ENCODE measurements at regions not wholly inside any gene's neighbourhood (a gene's known extent, or its start where the extent isn't known, plus 50 kb on each side); places are given as distances from the start of the nearest gene placed in this dataset.
"Not testable (repeated sequence)": the region's sequence is repeated elsewhere in the genome, so short reads cannot be mapped to it uniquely, and the experiment has no call there.

DNA sequence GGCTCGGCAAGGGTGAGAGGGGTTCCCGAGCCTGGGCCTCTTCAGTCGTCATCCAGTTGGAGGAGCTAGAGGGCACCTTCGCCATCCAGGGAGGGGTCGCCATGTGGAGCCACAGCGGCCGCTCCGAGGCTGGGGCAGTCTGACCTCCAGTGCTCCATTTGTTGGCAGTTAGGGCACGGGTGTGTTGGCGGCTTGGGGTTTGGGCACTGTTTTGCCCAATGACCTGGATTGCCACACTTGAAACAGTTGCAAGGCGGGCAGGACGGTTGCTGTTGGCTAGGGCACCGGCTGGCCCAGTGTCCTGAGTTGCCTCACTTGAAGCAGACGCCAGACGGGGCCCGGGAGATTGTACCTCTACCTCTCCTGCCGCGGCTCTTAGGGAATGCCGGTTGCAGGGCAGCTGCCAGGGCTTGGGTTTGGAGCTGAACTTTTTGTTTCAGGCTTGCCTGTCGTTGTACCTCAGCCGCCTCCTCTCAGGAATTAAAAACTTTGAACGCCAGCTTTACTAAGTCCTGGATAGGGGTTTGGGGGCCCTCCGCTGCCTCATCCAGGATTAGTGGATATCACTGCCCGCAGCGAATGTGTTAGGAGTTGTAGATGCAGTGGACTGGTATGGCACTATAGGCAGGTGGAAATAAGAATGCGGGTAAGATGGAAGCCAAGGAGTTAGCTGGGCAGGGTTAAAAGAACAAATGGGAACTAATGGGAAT is 639.9 kb upstream of the DPP6 start:
- H3K4me3 ChIP-seq (ENCODE audit: insufficient read depth, low read depth, low read length); H3K79me2 ChIP-seq (ENCODE audit: insufficient read depth, low read length); H3K4me3 Mint-ChIP-seq (ENCODE audit: unreplicated experiment); H3K4me1 Mint-ChIP-seq (ENCODE audit: low read depth, unreplicated experiment); H3K36me3 Mint-ChIP-seq (ENCODE audit: low read depth, unreplicated experiment); H3K27me3 Mint-ChIP-seq (ENCODE audit: low read depth, unreplicated experiment); H3K27ac Mint-ChIP-seq (ENCODE audit: unreplicated experiment); H3K4me1 ChIP-seq (ENCODE audit: insufficient read depth, low read length); H3K27me3 ChIP-seq (ENCODE audit: insufficient read depth, low read length); H3K9me3 ChIP-seq (ENCODE audit: insufficient read depth, low read depth, low read length); H3K9ac ChIP-seq (ENCODE audit: low read length); H3K36me3 ChIP-seq (ENCODE audit: insufficient read depth, low read length); FAIRE-seq; H4K20me1 ChIP-seq (ENCODE audit: insufficient read depth, low read length); H2AFZ ChIP-seq (ENCODE audit: low read depth, low read length); H3K27ac ChIP-seq (ENCODE audit: low read depth, low read length); DNase-seq (ENCODE audit: low read depth); H3K4me2 ChIP-seq (ENCODE audit: low read length): not testable (repeated sequence)
- H3K9me3 Mint-ChIP-seq (ENCODE audit: unreplicated experiment): peaks cover 14% of the 10 kb centered on the region

DNA sequence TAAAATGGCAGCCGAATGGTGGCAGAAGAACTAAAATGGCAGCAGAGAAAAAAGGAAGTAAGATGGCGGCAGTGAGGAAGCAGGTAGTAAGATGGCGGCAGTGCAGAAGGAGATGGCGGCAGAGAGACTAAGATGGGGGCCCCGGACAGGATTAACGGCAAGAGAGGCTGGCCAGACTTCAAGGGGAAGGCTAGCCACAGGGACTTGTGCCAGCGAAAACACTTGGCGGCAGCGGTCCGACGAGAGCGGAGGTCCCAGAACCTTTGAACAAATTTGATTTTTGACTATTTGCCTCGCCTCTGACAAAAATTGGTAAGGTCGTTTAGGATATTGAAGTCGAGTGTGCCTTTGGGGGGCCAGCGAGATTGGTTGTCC is 639.4 kb upstream of the DPP6 start:
- H3K4me1 ChIP-seq (ENCODE audit: insufficient read depth, low read length); H4K20me1 ChIP-seq (ENCODE audit: insufficient read depth, low read length); H3K4me3 Mint-ChIP-seq (ENCODE audit: unreplicated experiment); H2AFZ ChIP-seq (ENCODE audit: low read depth, low read length); H3K27ac ChIP-seq (ENCODE audit: low read depth, low read length); DNase-seq (ENCODE audit: low read depth); H3K27me3 ChIP-seq (ENCODE audit: insufficient read depth, low read length); H3K4me3 ChIP-seq (ENCODE audit: insufficient read depth, low read depth, low read length); FAIRE-seq; H3K9me3 ChIP-seq (ENCODE audit: insufficient read depth, low read depth, low read length); H3K27ac Mint-ChIP-seq (ENCODE audit: unreplicated experiment); H3K36me3 Mint-ChIP-seq (ENCODE audit: low read depth, unreplicated experiment); H3K4me1 Mint-ChIP-seq (ENCODE audit: low read depth, unreplicated experiment); H3K36me3 ChIP-seq (ENCODE audit: insufficient read depth, low read length); H3K79me2 ChIP-seq (ENCODE audit: insufficient read depth, low read length); H3K9ac ChIP-seq (ENCODE audit: low read length); H3K27me3 Mint-ChIP-seq (ENCODE audit: low read depth, unreplicated experiment); H3K4me2 ChIP-seq (ENCODE audit: low read length): not testable (repeated sequence)
- peaks cover 12% of the 10 kb centered on the region for H3K9me3 Mint-ChIP-seq (ENCODE audit: unreplicated experiment)

DNA sequence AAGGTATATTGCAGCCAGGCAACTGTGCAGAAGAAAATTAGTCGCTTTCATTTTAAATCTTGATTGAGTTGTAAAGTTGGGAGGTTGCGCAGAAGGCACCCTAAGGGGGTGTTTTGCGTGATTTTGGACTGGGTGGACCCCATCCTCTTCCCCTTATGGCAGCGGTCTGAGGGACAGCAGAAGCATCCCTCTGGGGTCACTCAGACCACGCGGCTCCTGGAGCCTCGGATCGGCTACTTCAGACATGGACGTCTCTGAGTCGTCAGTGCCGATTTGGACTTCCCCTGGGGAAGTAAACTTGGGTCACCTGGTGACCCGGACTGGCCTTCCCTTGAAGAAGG is 639.0 kb upstream of the DPP6 start:
- DNase-seq (ENCODE audit: low read depth) (no peak), FAIRE-seq (no peak)
- H3K4me1 ChIP-seq (ENCODE audit: insufficient read depth, low read length): no peaks in the 10 kb centered on the region
- H3K9ac ChIP-seq (ENCODE audit: low read length): no peak overlapping the region
- H3K27me3 ChIP-seq (ENCODE audit: insufficient read depth, low read length): no peaks in the 10 kb centered on the region
- H3K4me3 ChIP-seq (ENCODE audit: insufficient read depth, low read depth, low read length): no peak overlapping the region
- no peak overlapping the region for H3K27ac ChIP-seq (ENCODE audit: low read depth, low read length)
- Mint-ChIP-seq H3K27me3 (ENCODE audit: low read depth, unreplicated experiment) (peaks cover 1% of the 10 kb centered on the region), H3K4me1 (ENCODE audit: low read depth, unreplicated experiment) (no peaks in the 10 kb centered on the region), H3K9me3 (ENCODE audit: unreplicated experiment) (peaks cover 12% of the 10 kb centered on the region), H3K27ac (ENCODE audit: unreplicated experiment) (no peak overlapping the region), H3K4me3 (ENCODE audit: unreplicated experiment) (no peak overlapping the region), H3K36me3 (ENCODE audit: low read depth, unreplicated experiment) (peaks cover 2% of the 10 kb centered on the region)
- no peak overlapping the region for H3K4me2 ChIP-seq (ENCODE audit: low read length)
- H3K9me3 ChIP-seq (ENCODE audit: insufficient read depth, low read depth, low read length): no peaks in the 10 kb centered on the region
- H2AFZ ChIP-seq (ENCODE audit: low read depth, low read length): no peak overlapping the region
- no peak for TF ChIP-seq EZH2 (IDR thresholded peaks at IDR 0.05; ENCODE audit: insufficient read depth, low read length)
- TF ChIP-seq, protein P1, sequence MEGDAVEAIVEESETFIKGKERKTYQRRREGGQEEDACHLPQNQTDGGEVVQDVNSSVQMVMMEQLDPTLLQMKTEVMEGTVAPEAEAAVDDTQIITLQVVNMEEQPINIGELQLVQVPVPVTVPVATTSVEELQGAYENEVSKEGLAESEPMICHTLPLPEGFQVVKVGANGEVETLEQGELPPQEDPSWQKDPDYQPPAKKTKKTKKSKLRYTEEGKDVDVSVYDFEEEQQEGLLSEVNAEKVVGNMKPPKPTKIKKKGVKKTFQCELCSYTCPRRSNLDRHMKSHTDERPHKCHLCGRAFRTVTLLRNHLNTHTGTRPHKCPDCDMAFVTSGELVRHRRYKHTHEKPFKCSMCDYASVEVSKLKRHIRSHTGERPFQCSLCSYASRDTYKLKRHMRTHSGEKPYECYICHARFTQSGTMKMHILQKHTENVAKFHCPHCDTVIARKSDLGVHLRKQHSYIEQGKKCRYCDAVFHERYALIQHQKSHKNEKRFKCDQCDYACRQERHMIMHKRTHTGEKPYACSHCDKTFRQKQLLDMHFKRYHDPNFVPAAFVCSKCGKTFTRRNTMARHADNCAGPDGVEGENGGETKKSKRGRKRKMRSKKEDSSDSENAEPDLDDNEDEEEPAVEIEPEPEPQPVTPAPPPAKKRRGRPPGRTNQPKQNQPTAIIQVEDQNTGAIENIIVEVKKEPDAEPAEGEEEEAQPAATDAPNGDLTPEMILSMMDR (IDR thresholded peaks at IDR 0.05; ENCODE audit: insufficient read depth, low read depth, low read length): no peak
- no peaks in the 10 kb centered on the region for H3K36me3 ChIP-seq (ENCODE audit: insufficient read depth, low read length)
- H3K79me2 ChIP-seq (ENCODE audit: insufficient read depth, low read length): no peaks in the 10 kb centered on the region
- H4K20me1 ChIP-seq (ENCODE audit: insufficient read depth, low read length): no peaks in the 10 kb centered on the region
